MM.1S (cell line): ENCODE measurements at regions not wholly inside any gene's neighbourhood (a gene's known extent, or its start where the extent isn't known, plus 50 kb on each side); places are given as distances from the start of the nearest gene placed in this dataset.

ENCODE experiments used
- DNase-seq: peaks from one replicate; pipeline ENCODE4 v3.0.0-alpha.2; 2015
- H2AFZ ChIP-seq: fragments of 300-600 bp; sonication (generic); 2 replicates; pipeline ENCODE4 v1.6.0; 2016; ENCODE audit warnings: antibody characterized with exemption, low read length
- H3F3A ChIP-seq: fragments of 300-600 bp; sonication (generic); 2 replicates; pipeline ENCODE4 v1.6.1; 2016; ENCODE audit warnings: mild to moderate bottlenecking, antibody characterized with exemption, low read length, moderate library complexity, mixed read lengths; ENCODE audit not compliant: insufficient read depth
- H3K27ac ChIP-seq: fragments of 300-600 bp; sonication (generic); 2 replicates; pipeline ENCODE4 v1.5.1; 2016; ENCODE audit warnings: mild to moderate bottlenecking, low read length
- H3K27me3 ChIP-seq: fragments of 300-600 bp; sonication (generic); replicated peaks from 2 replicates; pipeline ENCODE4 v1.6.0; 2016; ENCODE audit warnings: low read length; ENCODE audit not compliant: insufficient read depth
- H3K36me3 ChIP-seq: fragments of 300-600 bp; sonication (generic); replicated peaks from 2 replicates; pipeline ENCODE4 v1.6.1; 2016; ENCODE audit warnings: mild to moderate bottlenecking, low read length, mixed read lengths; ENCODE audit not compliant: insufficient read depth
- H3K4me1 ChIP-seq: fragments of 300-600 bp; sonication (generic); 2 replicates; pipeline ENCODE4 v1.6.1; 2016; ENCODE audit warnings: low read length, mixed read lengths
- H3K4me2 ChIP-seq: fragments of 300-600 bp; sonication (generic); 2 replicates; pipeline ENCODE4 v1.6.0; 2016; ENCODE audit warnings: low read depth, low read length
- H3K4me3 ChIP-seq: fragments of 300-600 bp; sonication (generic); 2 replicates; pipeline ENCODE4 v1.5.1; 2016; ENCODE audit warnings: low read length, mixed read lengths
- H3K79me2 ChIP-seq: fragments of 300-600 bp; sonication (generic); 2 replicates; pipeline ENCODE4 v1.6.1; 2016; ENCODE audit warnings: mixed run types, low read length, mixed read lengths
- H3K9ac ChIP-seq: fragments of 300-600 bp; sonication (generic); 2 replicates; pipeline ENCODE4 v1.6.1; 2016; ENCODE audit warnings: low read length, mixed read lengths
- H3K9me2 ChIP-seq: fragments of 300-600 bp; sonication (generic); replicated peaks from 2 replicates; pipeline ENCODE4 v1.6.1; 2016; ENCODE audit warnings: mild to moderate bottlenecking, low read length, mixed read lengths; ENCODE audit not compliant: insufficient read depth
- H3K9me3 ChIP-seq: fragments of 300-600 bp; sonication (generic); replicated peaks from 2 replicates; pipeline ENCODE4 v1.6.1; 2016; ENCODE audit warnings: mild to moderate bottlenecking, low read length, mixed read lengths; ENCODE audit not compliant: insufficient read depth
- H4K20me1 ChIP-seq: fragments of 300-600 bp; sonication (generic); 2 replicates; pipeline ENCODE4 v1.6.1; 2016; ENCODE audit warnings: mild to moderate bottlenecking, low read length, moderate library complexity, mixed read lengths; ENCODE audit not compliant: insufficient read depth
- EZH2 ChIP-seq: fragments of 300-600 bp; sonication (generic); optimal IDR thresholded peaks from 2 replicates; pipeline ENCODE3; 2017; ENCODE audit warnings: low read depth, mild to moderate bottlenecking, antibody characterized with exemption, low read length, mixed read lengths
- EZH2phosphoT487 ChIP-seq: fragments of 300-600 bp; sonication (generic); IDR thresholded peaks from 2 replicates; pipeline ENCODE4 v1.6.1; 2018; ENCODE audit warnings: antibody characterized with exemption, low read length
- TF ChIP-seq, protein P1 (sequence below): fragments of 300-600 bp; sonication (generic); IDR thresholded peaks from 2 replicates; pipeline ENCODE4 v1.5.1; 2016; ENCODE audit warnings: antibody characterized with exemption, low read length, mixed read lengths

DNA sequence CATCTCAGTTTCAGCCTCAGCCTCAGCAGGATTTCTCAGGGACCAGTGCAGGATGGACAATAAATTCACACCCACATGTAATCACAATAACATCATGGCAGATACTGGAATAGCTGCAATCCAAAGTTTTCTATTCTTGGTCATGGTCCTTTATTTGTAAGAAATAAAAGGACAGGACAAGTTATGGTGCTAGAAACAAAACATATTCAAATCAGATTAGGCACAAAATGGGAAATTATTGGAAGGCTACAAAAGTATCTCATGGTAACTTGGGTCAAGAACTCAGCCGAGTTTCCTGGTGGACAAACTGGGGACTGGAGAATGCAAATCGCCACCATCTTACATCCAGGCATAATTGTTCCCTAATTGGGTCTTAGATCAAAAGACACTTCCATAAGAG is 1768.2 kb upstream of the WWC1 start:
- peaks cover 6% of the 10 kb centered on the region for H3K4me1 ChIP-seq
- H3K27me3 ChIP-seq, result no peaks in the 10 kb centered on the region
- no peaks in the 10 kb centered on the region for H3K36me3 ChIP-seq
- no peak overlapping the region for H3K27ac ChIP-seq
- no peaks in the 10 kb centered on the region for H4K20me1 ChIP-seq
- no peak for DNase-seq
- TF ChIP-seq EZH2phosphoT487 (no peak), EZH2 (no peak)
- TF ChIP-seq, protein P1, sequence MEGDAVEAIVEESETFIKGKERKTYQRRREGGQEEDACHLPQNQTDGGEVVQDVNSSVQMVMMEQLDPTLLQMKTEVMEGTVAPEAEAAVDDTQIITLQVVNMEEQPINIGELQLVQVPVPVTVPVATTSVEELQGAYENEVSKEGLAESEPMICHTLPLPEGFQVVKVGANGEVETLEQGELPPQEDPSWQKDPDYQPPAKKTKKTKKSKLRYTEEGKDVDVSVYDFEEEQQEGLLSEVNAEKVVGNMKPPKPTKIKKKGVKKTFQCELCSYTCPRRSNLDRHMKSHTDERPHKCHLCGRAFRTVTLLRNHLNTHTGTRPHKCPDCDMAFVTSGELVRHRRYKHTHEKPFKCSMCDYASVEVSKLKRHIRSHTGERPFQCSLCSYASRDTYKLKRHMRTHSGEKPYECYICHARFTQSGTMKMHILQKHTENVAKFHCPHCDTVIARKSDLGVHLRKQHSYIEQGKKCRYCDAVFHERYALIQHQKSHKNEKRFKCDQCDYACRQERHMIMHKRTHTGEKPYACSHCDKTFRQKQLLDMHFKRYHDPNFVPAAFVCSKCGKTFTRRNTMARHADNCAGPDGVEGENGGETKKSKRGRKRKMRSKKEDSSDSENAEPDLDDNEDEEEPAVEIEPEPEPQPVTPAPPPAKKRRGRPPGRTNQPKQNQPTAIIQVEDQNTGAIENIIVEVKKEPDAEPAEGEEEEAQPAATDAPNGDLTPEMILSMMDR, result no peak
- H2AFZ ChIP-seq, result no peak overlapping the region
- no peaks in the 10 kb centered on the region for H3K9me2 ChIP-seq
- H3K4me3 ChIP-seq, result no peak overlapping the region
- no peak overlapping the region for H3K9ac ChIP-seq
- no peak overlapping the region for H3K4me2 ChIP-seq
- H3K79me2 ChIP-seq, result no peaks in the 10 kb centered on the region
- no peaks in the 10 kb centered on the region for H3K9me3 ChIP-seq
- no peaks in the 10 kb centered on the region for H3F3A ChIP-seq

DNA sequence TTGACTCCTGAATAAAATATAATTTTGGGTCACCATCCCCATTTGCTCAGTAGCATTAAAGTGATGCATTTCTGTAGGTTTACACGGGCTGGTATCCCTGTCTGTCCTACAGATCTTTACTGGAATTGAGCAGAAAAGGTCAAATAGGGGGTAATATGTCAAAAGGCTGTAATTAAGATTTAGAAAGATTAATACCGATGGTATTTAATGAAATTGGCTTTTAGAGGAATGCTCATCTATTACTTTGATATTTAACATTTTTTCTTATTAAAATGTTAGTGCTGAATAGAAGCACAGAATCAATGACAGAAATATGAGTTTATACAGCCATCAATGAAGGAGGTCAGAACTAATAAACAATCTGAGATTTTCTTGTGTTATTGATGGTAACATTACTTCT is 1762.2 kb upstream of the WWC1 start:
- no peaks in the 10 kb centered on the region for H3K9me2 ChIP-seq
- TF ChIP-seq EZH2phosphoT487 (no peak), EZH2 (no peak)
- TF ChIP-seq, protein P1, result no peak
- no peak overlapping the region for H3K4me2 ChIP-seq
- H3K9ac ChIP-seq, result no peak overlapping the region
- H3K27ac ChIP-seq, result no peak overlapping the region
- H3K27me3 ChIP-seq, result no peaks in the 10 kb centered on the region
- H3K4me3 ChIP-seq, result no peak overlapping the region
- no peaks in the 10 kb centered on the region for H3K36me3 ChIP-seq
- no peaks in the 10 kb centered on the region for H3K79me2 ChIP-seq
- H4K20me1 ChIP-seq, result no peaks in the 10 kb centered on the region
- H3F3A ChIP-seq, result no peaks in the 10 kb centered on the region
- H3K9me3 ChIP-seq, result no peaks in the 10 kb centered on the region
- no peaks in the 10 kb centered on the region for H3K4me1 ChIP-seq
- no peak for DNase-seq
- H2AFZ ChIP-seq, result no peak overlapping the region

DNA sequence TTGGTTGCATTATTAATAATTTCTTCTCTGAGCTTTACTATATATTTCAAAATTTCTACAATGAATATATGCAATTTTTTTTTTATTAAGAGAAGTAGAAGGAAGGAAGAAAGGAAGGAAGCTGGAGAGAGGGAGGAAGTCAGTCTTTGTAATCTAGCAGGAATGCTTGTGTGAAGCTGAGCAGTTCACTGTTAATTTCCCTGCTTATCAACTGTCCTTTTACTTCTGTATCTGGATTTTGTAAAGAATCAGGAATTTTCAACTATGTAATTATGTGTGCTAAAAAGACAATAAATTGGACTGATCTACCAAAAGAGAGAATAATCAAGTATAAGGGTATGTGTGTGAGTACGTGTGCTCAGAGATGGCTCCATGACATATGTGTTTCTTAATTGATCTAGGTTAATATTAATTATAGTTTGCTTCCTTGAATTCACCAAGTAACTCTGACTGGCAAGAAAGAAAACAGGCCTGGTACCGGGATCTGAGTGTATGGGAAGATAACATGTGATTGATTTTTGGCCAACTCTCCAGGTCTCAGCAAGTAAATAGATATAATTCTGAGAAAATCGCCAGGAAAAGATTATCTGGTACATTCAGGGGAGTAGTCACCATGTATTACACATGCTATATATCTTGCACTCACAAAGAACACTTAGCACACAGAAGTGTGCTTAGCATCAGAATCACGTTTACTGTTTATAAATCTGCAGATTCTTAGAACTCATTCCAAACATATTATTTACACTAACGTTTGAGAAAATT is 1758.8 kb upstream of the WWC1 start:
- no peak for DNase-seq
- Histone ChIP-seq H3K4me3 (no peak overlapping the region), H3F3A (no peaks in the 10 kb centered on the region), H4K20me1 (no peaks in the 10 kb centered on the region), H3K4me2 (no peak overlapping the region), H3K36me3 (no peaks in the 10 kb centered on the region), H2AFZ (no peak overlapping the region), H3K27ac (no peak overlapping the region), H3K4me1 (no peaks in the 10 kb centered on the region), H3K9ac (no peak overlapping the region), H3K79me2 (no peaks in the 10 kb centered on the region), H3K9me3 (no peaks in the 10 kb centered on the region), H3K27me3 (no peaks in the 10 kb centered on the region), H3K9me2 (no peaks in the 10 kb centered on the region)
- TF ChIP-seq EZH2phosphoT487, result no peak
- TF ChIP-seq, protein P1, result no peak
- no peak for TF ChIP-seq EZH2
